GM21515 (cell line): ENCODE measurements at regions not wholly inside any gene's neighbourhood (a gene's known extent, or its start where the extent isn't known, plus 50 kb on each side); places are given as distances from the start of the nearest gene placed in this dataset.
"Not testable (repeated sequence)": the region's sequence is repeated elsewhere in the genome, so short reads cannot be mapped to it uniquely, and the experiment has no call there.

Source experiments
- ATAC-seq: cut with Tn5 transposase; IDR thresholded peaks from one replicate; pipeline ENCODE4 v1.9.1; 2021; ENCODE audit not compliant: unreplicated experiment

- no peak for ATAC-seq
Measured at GRCh38 chr12:87021400-87021799, 765.2 kb upstream of the MGAT4C start.

GRCh38 chr12:87020071-87020470 is 763.9 kb upstream of the MGAT4C start:
- no peak for ATAC-seq

GRCh38 chr12:87015352-87015751 is 759.2 kb upstream of the MGAT4C start:
- no peak for ATAC-seq

- no peak for ATAC-seq
Measured at GRCh38 chr12:87008785-87009384, 752.7 kb upstream of the MGAT4C start.

DNA sequence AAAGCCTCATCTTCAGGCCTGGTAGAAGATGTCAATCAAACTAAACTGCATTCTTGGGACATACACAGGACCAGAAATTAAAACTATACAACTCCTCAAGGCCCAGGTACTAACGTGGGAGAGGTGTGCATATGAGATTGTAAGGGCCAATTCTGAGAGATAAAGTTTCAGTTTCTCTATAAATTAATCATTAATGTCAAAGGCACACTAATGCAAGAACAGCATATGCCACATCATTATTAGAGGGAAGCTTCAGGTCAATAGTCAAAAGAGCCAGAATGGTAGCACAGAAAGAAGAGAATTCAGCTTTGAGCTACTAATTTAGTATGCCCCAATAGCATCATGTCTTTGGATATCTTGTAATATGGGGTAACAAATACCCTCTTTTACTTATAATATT is 744.9 kb upstream of the MGAT4C start:
- no peak for ATAC-seq

DNA sequence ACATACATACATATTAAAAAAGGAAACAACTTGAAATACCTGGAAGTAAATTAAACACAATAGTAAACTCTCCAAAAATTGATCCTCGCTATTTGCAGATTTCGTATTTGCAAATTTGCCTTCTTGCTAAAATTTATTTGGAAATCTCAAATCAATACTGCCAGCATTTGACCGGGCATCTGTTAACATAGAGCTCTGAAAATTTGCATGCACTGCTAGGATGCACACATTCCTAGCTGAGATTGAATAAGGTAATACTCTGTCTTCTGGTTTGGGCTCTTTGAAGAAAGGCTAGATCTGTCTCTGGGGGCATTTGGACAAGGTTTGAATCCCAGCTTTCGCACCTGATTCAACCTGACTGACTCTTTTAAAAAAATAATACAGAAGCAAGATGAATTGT is 729.1 kb upstream of the MGAT4C start:
- no peak for ATAC-seq

DNA sequence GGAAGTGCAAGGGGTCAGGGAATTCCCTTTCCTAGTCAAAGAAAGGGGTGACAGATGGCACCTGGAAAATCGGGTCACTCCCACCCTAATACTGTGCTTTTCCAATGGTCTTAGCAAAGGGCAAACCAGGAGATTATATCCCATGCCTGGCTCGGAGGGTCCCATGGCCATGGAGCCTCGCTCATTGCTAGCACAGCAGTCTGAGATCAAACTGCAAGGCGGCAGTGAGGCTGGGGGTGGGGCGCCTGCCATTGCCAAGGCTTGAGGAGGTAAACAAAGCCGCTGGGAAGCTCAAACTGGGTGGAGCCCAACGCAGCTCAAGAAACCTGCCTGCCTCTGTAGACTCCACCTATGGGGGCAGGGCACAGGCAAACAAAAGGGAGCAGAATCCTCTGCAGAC is 714.4 kb upstream of the MGAT4C start:
- not testable (repeated sequence) for ATAC-seq

GRCh38 chr12:86959766-86960458 is 703.7 kb upstream of the MGAT4C start:
- no peak for ATAC-seq

DNA sequence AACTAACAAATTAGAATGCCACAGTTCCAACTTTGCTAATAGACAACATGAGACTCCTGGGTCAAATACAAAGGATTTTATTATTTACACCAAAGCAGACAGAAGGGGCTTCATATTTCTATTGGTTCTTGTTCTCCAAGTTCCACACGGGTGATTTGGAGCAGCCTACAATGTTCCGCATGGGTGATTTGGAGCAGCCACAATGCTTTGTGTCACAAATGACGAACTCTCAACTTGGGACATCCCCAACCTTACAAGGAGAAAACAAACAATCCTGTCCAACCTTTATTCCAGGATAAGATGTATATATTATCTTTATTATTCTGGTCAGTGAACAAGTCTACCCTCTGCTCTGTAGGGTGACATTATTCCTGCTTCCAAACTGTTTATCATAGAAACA is 694.3 kb upstream of the MGAT4C start:
- no peak for ATAC-seq

GRCh38 chr12:86950043-86950442 is 693.9 kb upstream of the MGAT4C start:
- no peak for ATAC-seq

- ATAC-seq = no peak
Measured at GRCh38 chr12:86948851-86949250, 692.7 kb upstream of the MGAT4C start.

- no peak for ATAC-seq
Measured at GRCh38 chr12:86945685-86946196, 689.5 kb upstream of the MGAT4C start.

- not testable (repeated sequence) for ATAC-seq
Measured at GRCh38 chr12:86944197-86944819, 688.1 kb upstream of the MGAT4C start.

- no peak for ATAC-seq
Measured at GRCh38 chr12:86931714-86932113, 675.5 kb upstream of the MGAT4C start.

- ATAC-seq = no peak
Measured at GRCh38 chr12:86929962-86930361, 673.8 kb upstream of the MGAT4C start.

DNA sequence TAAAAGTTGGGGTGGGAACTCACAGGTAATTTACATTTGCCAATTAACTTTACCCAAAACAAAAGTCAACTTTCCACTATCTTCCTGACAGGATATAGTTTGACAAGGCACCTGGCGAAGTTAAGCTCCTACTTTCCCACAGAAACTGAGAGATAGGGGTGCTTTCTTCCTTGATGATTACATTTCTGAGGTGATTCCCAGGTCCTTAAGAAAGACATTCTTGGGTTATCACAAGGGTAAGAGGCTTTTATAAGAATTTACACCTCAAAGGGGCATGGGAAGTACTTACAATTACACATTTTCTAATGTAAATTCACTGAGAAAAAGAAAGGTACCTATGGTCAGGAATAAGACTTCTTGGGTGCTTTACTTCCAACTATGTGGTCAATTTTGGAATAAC is 660.9 kb upstream of the MGAT4C start:
- ATAC-seq = no peak

DNA sequence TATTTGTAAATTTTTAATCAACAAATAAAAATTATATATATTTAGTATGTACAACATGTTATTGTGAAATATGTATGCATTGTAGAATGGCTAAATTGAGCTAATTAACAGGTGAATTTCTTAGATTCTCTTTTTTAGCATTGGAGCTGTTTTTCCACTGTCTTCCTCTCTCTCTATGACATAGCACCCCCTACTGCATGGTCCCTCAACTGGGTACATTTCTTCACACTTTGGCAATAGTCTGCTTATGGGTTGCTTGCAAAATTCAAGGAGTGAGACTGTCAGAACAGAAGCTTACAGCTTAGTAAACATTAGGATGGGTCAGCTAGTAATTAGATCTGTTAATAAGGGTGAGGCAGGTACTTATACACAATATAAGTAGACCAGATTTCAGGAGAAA is 658.5 kb upstream of the MGAT4C start:
- no peak for ATAC-seq

- no peak for ATAC-seq
Measured at GRCh38 chr12:86911973-86912372, 655.8 kb upstream of the MGAT4C start.

DNA sequence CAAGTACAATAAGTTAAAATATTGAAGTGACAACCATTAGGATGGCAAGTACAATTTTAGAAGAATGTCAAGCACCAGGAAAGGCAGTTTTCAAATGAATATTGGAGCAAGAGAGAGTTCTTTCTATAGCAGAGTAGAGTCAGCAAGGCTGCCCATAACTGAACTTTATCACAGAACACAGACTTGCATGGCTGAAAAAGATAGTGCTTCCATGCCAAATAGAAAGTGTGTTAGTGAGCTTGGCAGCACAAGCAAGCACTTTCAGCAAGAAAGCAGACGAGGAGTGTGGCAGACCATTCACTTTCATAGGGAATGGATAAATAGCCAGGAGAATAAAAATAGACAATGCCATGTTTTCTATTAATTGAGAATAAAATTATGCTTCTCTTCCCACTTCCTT is 647.0 kb upstream of the MGAT4C start:
- no peak for ATAC-seq

GRCh38 chr12:86860776-86861175 is 604.6 kb upstream of the MGAT4C start:
- no peak for ATAC-seq

DNA sequence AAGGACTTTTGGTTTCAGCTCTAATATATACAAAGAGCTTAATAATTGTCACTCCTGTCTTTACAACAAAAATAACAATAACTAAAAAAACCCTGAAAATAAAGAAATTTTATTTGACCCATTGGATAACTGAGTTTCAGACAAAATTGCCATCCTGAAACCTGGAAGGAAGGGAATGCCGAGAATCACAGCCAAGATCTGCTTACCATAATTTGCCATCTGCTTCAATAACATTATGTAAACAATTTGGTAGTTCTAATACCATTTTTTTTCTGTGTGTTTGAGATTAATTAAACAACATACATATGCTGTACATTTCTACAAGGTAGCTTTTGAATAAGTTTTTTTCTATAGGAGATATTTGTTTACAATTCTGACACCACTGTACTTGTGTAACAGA is 596.3 kb upstream of the MGAT4C start:
- ATAC-seq = no peak

- ATAC-seq = no peak
Measured at GRCh38 chr12:86838711-86839110, 582.5 kb upstream of the MGAT4C start.
